HG02938 (cell line): ENCODE measurements at regions not wholly inside any gene's neighbourhood (a gene's known extent, or its start where the extent isn't known, plus 50 kb on each side); places are given as distances from the start of the nearest gene placed in this dataset.

Experiments
- ATAC-seq: cut with Tn5 transposase; IDR thresholded peaks from one replicate; pipeline ENCODE4 v1.9.1; 2021; ENCODE audit warnings: mild to moderate bottlenecking, moderate library complexity; ENCODE audit not compliant: unreplicated experiment

- ATAC-seq: no peak
Measured at GRCh38 chr9:87436716-87437115, 61.0 kb upstream of the DAPK1 start.

- ATAC-seq: no peak
Measured at GRCh38 chr9:87437966-87438365, 59.7 kb upstream of the DAPK1 start.

GRCh38 chr9:87441251-87441650 lies 56.4 kb upstream of the DAPK1 start:
- ATAC-seq: no peak

- ATAC-seq: no peak
Measured at GRCh38 chr9:87442451-87442850, 55.2 kb upstream of the DAPK1 start.

GRCh38 chr9:87443006-87443405 lies 54.7 kb upstream of the DAPK1 start:
- no peak for ATAC-seq

- ATAC-seq: no peak
Measured at GRCh38 chr9:87443461-87443860, 54.2 kb upstream of the DAPK1 start.

GRCh38 chr9:87445646-87446045 lies 52.0 kb upstream of the DAPK1 start:
- ATAC-seq: peak; percentile 97

GRCh38 chr9:87446527-87446926 lies 51.1 kb upstream of the DAPK1 start:
- no peak for ATAC-seq

- no peak for ATAC-seq
Measured at GRCh38 chr9:87447547-87448432, 49.9 kb upstream of the DAPK1 start.
